ENCODE measurements at regions not wholly inside any gene's neighbourhood (a gene's known extent, or its start where the extent isn't known, plus 50 kb on each side); places are given as distances from the start of the nearest gene placed in this dataset.

GRCh38 chr13:59343132-59343531 is 820.6 kb downstream of the DIAPH3 start (continued):
- TF ChIP-seq, protein P1, sequence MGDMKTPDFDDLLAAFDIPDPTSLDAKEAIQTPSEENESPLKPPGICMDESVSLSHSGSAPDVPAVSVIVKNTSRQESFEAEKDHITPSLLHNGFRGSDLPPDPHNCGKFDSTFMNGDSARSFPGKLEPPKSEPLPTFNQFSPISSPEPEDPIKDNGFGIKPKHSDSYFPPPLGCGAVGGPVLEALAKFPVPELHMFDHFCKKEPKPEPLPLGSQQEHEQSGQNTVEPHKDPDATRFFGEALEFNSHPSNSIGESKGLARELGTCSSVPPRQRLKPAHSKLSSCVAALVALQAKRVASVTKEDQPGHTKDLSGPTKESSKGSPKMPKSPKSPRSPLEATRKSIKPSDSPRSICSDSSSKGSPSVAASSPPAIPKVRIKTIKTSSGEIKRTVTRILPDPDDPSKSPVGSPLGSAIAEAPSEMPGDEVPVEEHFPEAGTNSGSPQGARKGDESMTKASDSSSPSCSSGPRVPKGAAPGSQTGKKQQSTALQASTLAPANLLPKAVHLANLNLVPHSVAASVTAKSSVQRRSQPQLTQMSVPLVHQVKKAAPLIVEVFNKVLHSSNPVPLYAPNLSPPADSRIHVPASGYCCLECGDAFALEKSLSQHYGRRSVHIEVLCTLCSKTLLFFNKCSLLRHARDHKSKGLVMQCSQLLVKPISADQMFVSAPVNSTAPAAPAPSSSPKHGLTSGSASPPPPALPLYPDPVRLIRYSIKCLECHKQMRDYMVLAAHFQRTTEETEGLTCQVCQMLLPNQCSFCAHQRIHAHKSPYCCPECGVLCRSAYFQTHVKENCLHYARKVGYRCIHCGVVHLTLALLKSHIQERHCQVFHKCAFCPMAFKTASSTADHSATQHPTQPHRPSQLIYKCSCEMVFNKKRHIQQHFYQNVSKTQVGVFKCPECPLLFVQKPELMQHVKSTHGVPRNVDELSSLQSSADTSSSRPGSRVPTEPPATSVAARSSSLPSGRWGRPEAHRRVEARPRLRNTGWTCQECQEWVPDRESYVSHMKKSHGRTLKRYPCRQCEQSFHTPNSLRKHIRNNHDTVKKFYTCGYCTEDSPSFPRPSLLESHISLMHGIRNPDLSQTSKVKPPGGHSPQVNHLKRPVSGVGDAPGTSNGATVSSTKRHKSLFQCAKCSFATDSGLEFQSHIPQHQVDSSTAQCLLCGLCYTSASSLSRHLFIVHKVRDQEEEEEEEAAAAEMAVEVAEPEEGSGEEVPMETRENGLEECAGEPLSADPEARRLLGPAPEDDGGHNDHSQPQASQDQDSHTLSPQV (IDR thresholded peaks at IDR 0.05), result no peak
- TF ChIP-seq IRF4 (IDR thresholded peaks at IDR 0.05; ENCODE audit: low read depth, low read length) (no peak), POLR2AphosphoS2 (IDR thresholded peaks at IDR 0.05; ENCODE audit: low read depth, low read length) (no peak), POLR2AphosphoS5 (IDR thresholded peaks at IDR 0.05; ENCODE audit: low read length) (no peak), MYB (IDR thresholded peaks at IDR 0.05; ENCODE audit: borderline replicate concordance, low read depth, low read length) (no peak)

GRCh38 chr13:59343993-59344822 is 819.5 kb downstream of the DIAPH3 start:
- ATAC-seq, result no peak
- BruUV-seq (replicated peaks), result no TSS peak
- ChIA-PET RAD21 (ENCODE audit: unreplicated experiment) (no interaction called here), SMC1A (ENCODE audit: uncharacterized antibody, unreplicated experiment) (interaction anchor here (0.7 kb wide), 1 partner anchor 634 kb away, joined by 3 read pairs; no protein-coding TSS in a partner anchor), POLR2A (no interaction called here), CTCF (no interaction called here)
- WGBS (ENCODE audit: insufficient coverage, insufficient replicate concordance, low lambda C conversion rate, missing lambda C conversion rate), result 43% methylated on average over 8 of the region's 8 CpGs
- DNase-seq (ENCODE audit: low read depth, low spot score), result no peak
- H3K9ac ChIP-seq (ENCODE audit: control insufficient read depth, insufficient read depth, low read length), result no peak overlapping the region
- H3K79me2 ChIP-seq (ENCODE audit: control insufficient read depth, insufficient read depth, low read length), result no peaks in the 10 kb centered on the region
- intact Hi-C loops (cut with micrococcal nuclease; ENCODE audit: unreplicated experiment) (no loop called here), in situ Hi-C loops (cut with MboI) (no loop called here)
- no peak for FAIRE-seq
- H3K9me3 ChIP-seq (replicated peaks; ENCODE audit: control insufficient read depth, insufficient read depth, low read length), result no peaks in the 10 kb centered on the region
- H3K4me2 ChIP-seq (ENCODE audit: control insufficient read depth, insufficient read depth), result no peak overlapping the region
- no peak overlapping the region for H2AFZ ChIP-seq (ENCODE audit: control insufficient read depth, low read depth, low read length)
- H4K20me1 ChIP-seq (ENCODE audit: control insufficient read depth, insufficient read depth), result no peaks in the 10 kb centered on the region
- no peaks in the 10 kb centered on the region for H3K4me1 ChIP-seq (ENCODE audit: control insufficient read depth, insufficient read depth, low read length)
- H3K27me3 ChIP-seq (replicated peaks in 1 of 2; ENCODE audit: control insufficient read depth in 2 of 2, insufficient read depth in 2 of 2, low read length in 1 of 2), result no peaks in the 10 kb centered on the region
- H3K36me3 ChIP-seq (ENCODE audit: control insufficient read depth in 2 of 2, insufficient read depth in 2 of 2, low read length in 1 of 2), result no peaks in the 10 kb centered on the region
- H3K27ac ChIP-seq (ENCODE audit: control insufficient read depth, insufficient read depth), result no peak overlapping the region
- H3K4me3 ChIP-seq, result no peak overlapping the region
- TF ChIP-seq NFXL1 (IDR thresholded peaks at IDR 0.05; ENCODE audit: borderline replicate concordance) (no peak), NR2C2 (IDR thresholded peaks at IDR 0.05; ENCODE audit: borderline replicate concordance, control insufficient read depth, insufficient read length, low read depth) (no peak), EZH2 (IDR thresholded peaks at IDR 0.05; ENCODE audit: borderline replicate concordance, control insufficient read depth, low read depth, low read length) (no peak), PAX5 (IDR thresholded peaks at IDR 0.05; ENCODE audit: borderline replicate concordance, low read depth, low read length) (no peak), TCF12 (IDR thresholded peaks at IDR 0.05; ENCODE audit: low read depth, low read length) (no peak), RELA (IDR thresholded peaks at IDR 0.05; ENCODE audit: borderline replicate concordance, partially characterized antibody) (no peak), PAX8 (IDR thresholded peaks at IDR 0.05) (no peak), DPF2 (IDR thresholded peaks at IDR 0.05) (no peak), ESRRA (IDR thresholded peaks at IDR 0.05; ENCODE audit: low read length) (no peak), BRCA1 (IDR thresholded peaks at IDR 0.05; ENCODE audit: low read depth, low read length) (no peak), E2F4 (IDR thresholded peaks at IDR 0.05; ENCODE audit: low read depth, low read length) (no peak)
